Esophagus muscularis mucosa (tissue), 4 donors: ENCODE measurements at regions not wholly inside any gene's neighbourhood (a gene's known extent, or its start where the extent isn't known, plus 50 kb on each side); places are given as distances from the start of the nearest gene placed in this dataset.

Source experiments
- DNase-seq: peaks from one replicate; pipeline ENCODE4 v3.0.0-alpha.2; 2017; ENCODE audit errors: extremely low spot score
- H3K27ac ChIP-seq, 4 donors: fragments of 200-600 bp; sonication (generic); replicated peaks in 1 of 4; 1 replicate in 3 of 4; 2 replicates in 1 of 4; pipeline ENCODE4 v1.5.1; 2016 to 2019; ENCODE audit warnings: mild to moderate bottlenecking in 1 of 4
- H3K27me3 ChIP-seq, 4 donors: fragments of 200-600 bp; sonication (generic); one replicate each; pipeline versions ENCODE4 v1.5.1 to v1.6.0; 2016 to 2019
- H3K36me3 ChIP-seq, 4 donors: fragments of 200-600 bp; sonication (generic); one replicate each; pipeline ENCODE4 v1.5.1; 2016 to 2019
- H3K4me1 ChIP-seq, 4 donors: fragments of 200-600 bp; sonication (generic); one replicate each; pipeline ENCODE4 v1.5.1; 2016 to 2019
- H3K4me3 ChIP-seq, 4 donors: fragments of 200-600 bp; sonication (generic); 1 replicate in 2 of 4; 2 replicates in 2 of 4; pipeline ENCODE4 v1.5.1; 2016 to 2019; ENCODE audit warnings: mild to moderate bottlenecking in 4 of 4, moderate library complexity in 1 of 4
- H3K9me3 ChIP-seq, 4 donors: fragments of 200-600 bp; sonication (generic); 1 replicate in 3 of 4; 2 replicates in 1 of 4; pipeline ENCODE4 v1.5.1; 2016 to 2019
- CTCF ChIP-seq, 3 experiments: fragments of 200-600 bp in 2 of 3; fragments of 450-650 bp in 1 of 3; sonication (generic) in 2 of 3; IDR thresholded peaks; one replicate each; pipeline ENCODE4 v1.5.1; 2017 to 2019; ENCODE audit warnings: antibody characterized with exemption in 3 of 3, mild to moderate bottlenecking in 2 of 3, moderate library complexity in 1 of 3
- EP300 ChIP-seq: sonication (generic); formaldehyde crosslinking; IDR thresholded peaks from one replicate; pipeline ENCODE4 v1.6.1; 2017; ENCODE audit warnings: antibody characterized with exemption
- POLR2A ChIP-seq: fragments of 450-650 bp; IDR thresholded peaks from one replicate; pipeline ENCODE4 v1.6.1; 2017; ENCODE audit warnings: antibody characterized with exemption, moderate library complexity, mild to moderate bottlenecking, low read depth
- POLR2AphosphoS5 ChIP-seq, 2 donors: sonication (generic); formaldehyde crosslinking; IDR thresholded peaks; one replicate each; pipeline ENCODE4 v1.6.1; 2017; ENCODE audit warnings: antibody characterized with exemption in 2 of 2
- WGBS: methylation state at CpG from one replicate; pipeline ENCODE4 v1.1.5; 2018; 5-methylcytosine and 5-hydroxymethylcytosine counted together
- intact Hi-C: fragments of 100-400 bp; cut with DNase I; formaldehyde crosslinking; loops from one replicate; pipeline ENCODE4 v1.15.1; 2023

- Histone ChIP-seq H3K9me3 (no peaks in the 10 kb centered on the region), H3K27me3 (no peaks in the 10 kb centered on the region), H3K27ac (no peak overlapping the region), H3K36me3 (no peaks in the 10 kb centered on the region), H3K4me1 (peaks cover 8 to 34% (median 30%) of the 10 kb centered on the region in 4 donors), H3K4me3 (peak overlapping the region; percentile 19 to 36 (median 30))
- no peak for DNase-seq
- WGBS = 30% methylated on average over 7 of the region's 7 CpGs
- TF ChIP-seq POLR2AphosphoS5 (IDR thresholded peaks at IDR 0.05) (no peak), POLR2A (no peak), CTCF (IDR thresholded peaks at IDR 0.05) (no peak), EP300 (no peak)
- intact Hi-C loops = no loop called here
These were observed 123.2 kb upstream of the UBE2E2 start for GRCh38 chr3:23079976-23080375.

GRCh38 chr3:23083701-23084100 is 119.4 kb upstream of the UBE2E2 start:
- H3K4me1 ChIP-seq = peaks cover 0 to 12% (median 10%) of the 10 kb centered on the region in 4 donors
- no peak overlapping the region for H3K27ac ChIP-seq
- no peaks in the 10 kb centered on the region for H3K9me3 ChIP-seq
- no peak overlapping the region for H3K4me3 ChIP-seq
- no peaks in the 10 kb centered on the region for H3K27me3 ChIP-seq
- intact Hi-C loops = no loop called here
- no peak for DNase-seq
- TF ChIP-seq EP300 (no peak), CTCF (IDR thresholded peaks at IDR 0.05) (no peak), POLR2AphosphoS5 (IDR thresholded peaks at IDR 0.05) (no peak), POLR2A (no peak)
- no peaks in the 10 kb centered on the region for H3K36me3 ChIP-seq
- WGBS = 93% methylated on average over 4 of the region's 4 CpGs

GRCh38 chr3:23084367-23084766 is 118.8 kb upstream of the UBE2E2 start:
- H3K4me1 ChIP-seq = peaks cover 0 to 12% (median 10%) of the 10 kb centered on the region in 4 donors
- no peak overlapping the region for H3K4me3 ChIP-seq
- no peaks in the 10 kb centered on the region for H3K27me3 ChIP-seq
- intact Hi-C loops = no loop called here
- no peak for DNase-seq
- TF ChIP-seq POLR2AphosphoS5 (IDR thresholded peaks at IDR 0.05) = no peak
- no peak for TF ChIP-seq CTCF (IDR thresholded peaks at IDR 0.05)
- no peak for TF ChIP-seq POLR2A
- TF ChIP-seq EP300 = no peak
- no peaks in the 10 kb centered on the region for H3K9me3 ChIP-seq
- H3K27ac ChIP-seq = no peak overlapping the region
- no peaks in the 10 kb centered on the region for H3K36me3 ChIP-seq

- WGBS = 80% methylated on average over 1 of the region's 1 CpG
- TF ChIP-seq EP300 (no peak), CTCF (IDR thresholded peaks at IDR 0.05) (no peak), POLR2AphosphoS5 (IDR thresholded peaks at IDR 0.05) (no peak), POLR2A (no peak)
- Histone ChIP-seq H3K4me1 (peaks cover 0 to 3% (median 2%) of the 10 kb centered on the region in 4 donors), H3K9me3 (no peaks in the 10 kb centered on the region), H3K36me3 (no peaks in the 10 kb centered on the region), H3K27me3 (no peaks in the 10 kb centered on the region), H3K27ac (no peak overlapping the region), H3K4me3 (no peak overlapping the region)
- DNase-seq = no peak
- intact Hi-C loops = no loop called here
These were observed 117.9 kb upstream of the UBE2E2 start for GRCh38 chr3:23085261-23085660.

- no peaks in the 10 kb centered on the region for H3K4me1 ChIP-seq
- intact Hi-C loops = no loop called here
- 88% methylated on average over 4 of the region's 4 CpGs for WGBS
- H3K27ac ChIP-seq = no peak overlapping the region
- no peaks in the 10 kb centered on the region for H3K27me3 ChIP-seq
- H3K4me3 ChIP-seq = no peak overlapping the region
- no peak for TF ChIP-seq CTCF (IDR thresholded peaks at IDR 0.05)
- no peak for TF ChIP-seq POLR2A
- TF ChIP-seq EP300 = no peak
- no peak for TF ChIP-seq POLR2AphosphoS5 (IDR thresholded peaks at IDR 0.05)
- no peak for DNase-seq
- no peaks in the 10 kb centered on the region for H3K36me3 ChIP-seq
- H3K9me3 ChIP-seq = no peaks in the 10 kb centered on the region
These were observed 116.8 kb upstream of the UBE2E2 start for GRCh38 chr3:23086331-23086730.
